ENCODE measurements at regions not wholly inside any gene's neighbourhood (a gene's known extent, or its start where the extent isn't known, plus 50 kb on each side); places are given as distances from the start of the nearest gene placed in this dataset.

GRCh38 chr3:159146392-159146791 lies 344.5 kb downstream of the MFSD1 start:
- Mint-ChIP-seq H3K36me3 (ENCODE audit: low read depth) (no peaks in the 10 kb centered on the region), H3K4me1 (peaks cover 17% of the 10 kb centered on the region), H3K27ac (no peak overlapping the region), H3K27me3 (ENCODE audit: insufficient read depth, low read depth, poor library complexity) (peaks cover 2% of the 10 kb centered on the region), H3K4me3 (no peak overlapping the region), H3K9me3 (no peaks in the 10 kb centered on the region)
- TF ChIP-seq ZNF331 (CRISPR knock-in tag; IDR thresholded peaks at IDR 0.05; ENCODE audit: low read depth) (no peak), STAT1 (IDR thresholded peaks at IDR 0.05; ENCODE audit: unreplicated experiment) (no peak), NANOG (IDR thresholded peaks at IDR 0.05; ENCODE audit: borderline replicate concordance) (no peak), REST (IDR thresholded peaks at IDR 0.05; ENCODE audit: unreplicated experiment) (no peak), ETS1 (IDR thresholded peaks at IDR 0.05) (no peak), ZNF114 (CRISPR knock-in tag; IDR thresholded peaks at IDR 0.05) (no peak), EZH2 (IDR thresholded peaks at IDR 0.05; ENCODE audit: low read depth, unreplicated experiment) (no peak), CREB1 (CRISPR knock-in tag; IDR thresholded peaks at IDR 0.05; ENCODE audit: low read depth) (no peak), POLR2AphosphoS5 (IDR thresholded peaks at IDR 0.05; ENCODE audit: low read depth) (no peak), CTCF (conservative IDR thresholded peaks at IDR 0.05; ENCODE audit: low read depth in 2 of 2) (no peak), EZH2phosphoT487 (IDR thresholded peaks at IDR 0.05; ENCODE audit: unreplicated experiment) (no peak), JUNB (IDR thresholded peaks at IDR 0.05; ENCODE audit: unreplicated experiment) (no peak), ZNF462 (CRISPR knock-in tag; IDR thresholded peaks at IDR 0.05) (no peak)
- Histone ChIP-seq H3K36me3 (ENCODE audit: insufficient read depth) (no peaks in the 10 kb centered on the region), H3K27me3 (ENCODE audit: insufficient read depth) (no peaks in the 10 kb centered on the region), H4K20me1 (replicated peaks; ENCODE audit: insufficient read depth) (no peaks in the 10 kb centered on the region), H3K9me2 (ENCODE audit: insufficient read depth) (no peaks in the 10 kb centered on the region), H3F3A (replicated peaks; ENCODE audit: low read depth) (no peaks in the 10 kb centered on the region), H3K4me3 (no peak overlapping the region), H3K4me1 (ENCODE audit: insufficient read depth) (peaks cover 16% of the 10 kb centered on the region), H3K79me2 (replicated peaks; ENCODE audit: insufficient read depth) (no peaks in the 10 kb centered on the region), H3K4me2 (no peak overlapping the region), H2AFZ (peak overlapping the region; percentile 90; the same call in 1 of the 2 replicates), H3K27ac (ENCODE audit: low read depth) (no peak overlapping the region)
- DNase-seq (ENCODE audit: low spot score): no peak
- ATAC-seq: no peak
